ENCODE measurements at regions not wholly inside any gene's neighbourhood (a gene's known extent, or its start where the extent isn't known, plus 50 kb on each side); places are given as distances from the start of the nearest gene placed in this dataset.

- TF ChIP-seq CTCF (IDR thresholded peaks at IDR 0.05) (no peak), EZH2 (IDR thresholded peaks at IDR 0.05; ENCODE audit: borderline replicate concordance, insufficient read depth, low read depth, low read length, poor library complexity, severe bottlenecking) (no peak)
These were observed 182.7 kb downstream of the UXS1 start for GRCh38 chr2:106011380-106011779.
